GM12878 (cell line): ENCODE measurements at regions not wholly inside any gene's neighbourhood (a gene's known extent, or its start where the extent isn't known, plus 50 kb on each side); places are given as distances from the start of the nearest gene placed in this dataset.

ENCODE experiments used
- ATAC-seq: fragments of 200-7000 bp; cut with Tn5 transposase; 3 replicates; pipeline ENCODE4 v1.9.1; 2020; ENCODE audit warnings: mild to moderate bottlenecking, moderate library complexity
- BruUV-seq: library from RNA; stranded (reverse); fragments of 400-500 nt; replicated peaks from 2 replicates; lab custom pipeline; 2021; lab: Mats Ljungman, UMichigan
- CTCF ChIA-PET: fragments of 300-600 bp; sonication (Branson Sonifier 250); formaldehyde crosslinking; extraction: SDS; loops from one replicate; lab custom pipeline; 2021; ENCODE audit warnings: inconsistent platforms; lab: Yijun Ruan, JAX
- POLR2A ChIA-PET: fragments of 350-600 bp; formaldehyde crosslinking; extraction: SDS; loops from one replicate; lab custom pipeline; 2021; ENCODE audit warnings: inconsistent platforms; lab: Charles Lee
- RAD21 ChIA-PET: fragments of 300-600 bp; sonication (Branson Sonifier 250); formaldehyde crosslinking; loops from one replicate; lab custom pipeline; 2023; ENCODE audit warnings: antibody characterized with exemption; ENCODE audit not compliant: unreplicated experiment; lab: Charles Lee
- SMC1A ChIA-PET: fragments of 300-600 bp; sonication (Branson Sonifier 250); formaldehyde crosslinking; loops from one replicate; lab custom pipeline; 2023; ENCODE audit not compliant: unreplicated experiment, uncharacterized antibody; lab: Charles Lee
- DNase-seq: peaks from one replicate; pipeline ENCODE4 v3.0.0-alpha.2; 2011; ENCODE audit warnings: low read depth, low spot score
- FAIRE-seq: peaks from 3 replicates; lab custom pipeline; 2011; peaks lifted over from hg19 to GRCh38; lab: Jason Lieb, UNC
- H2AFZ ChIP-seq: 2 replicates; pipeline ENCODE4 v1.6.0; 2011; ENCODE audit warnings: low read depth, low read length, control low read depth; ENCODE audit not compliant: control insufficient read depth
- H3K27ac ChIP-seq: 2 replicates; pipeline ENCODE4 v1.5.1; 2011; ENCODE audit warnings: control low read depth; ENCODE audit not compliant: control insufficient read depth, insufficient read depth
- H3K27me3 ChIP-seq, 2 experiments: replicated peaks in 1 of 2; 2 replicates each; pipeline versions ENCODE4 v1.6.0 to v1.6.1; 2011; ENCODE audit warnings: low read length in 1 of 2; ENCODE audit not compliant: control insufficient read depth in 2 of 2, insufficient read depth in 2 of 2
- H3K36me3 ChIP-seq, 2 experiments: 2 replicates each; pipeline ENCODE4 v1.5.1; 2011; ENCODE audit warnings: low read length in 1 of 2; ENCODE audit not compliant: control insufficient read depth in 2 of 2, insufficient read depth in 2 of 2
- H3K4me1 ChIP-seq: 2 replicates; pipeline ENCODE4 v1.6.1; 2011; ENCODE audit warnings: mild to moderate bottlenecking, low read length, moderate library complexity, mixed read lengths; ENCODE audit not compliant: control insufficient read depth, insufficient read depth
- H3K4me2 ChIP-seq: 2 replicates; pipeline ENCODE4 v1.6.0; 2011; ENCODE audit warnings: control low read depth; ENCODE audit not compliant: control insufficient read depth, insufficient read depth
- H3K4me3 ChIP-seq: fragments of 200-600 bp; sonication (generic); 2 replicates; pipeline ENCODE4 v1.5.1; 2016
- H3K79me2 ChIP-seq: 2 replicates; pipeline ENCODE4 v1.6.0; 2011; ENCODE audit warnings: low read length; ENCODE audit not compliant: control insufficient read depth, insufficient read depth
- H3K9ac ChIP-seq: 2 replicates; pipeline ENCODE4 v1.8.0; 2011; ENCODE audit warnings: low read length, control low read depth, mixed read lengths; ENCODE audit not compliant: control insufficient read depth, insufficient read depth
- H3K9me3 ChIP-seq: replicated peaks from 3 replicates; pipeline ENCODE4 v1.5.1; 2011; ENCODE audit warnings: mild to moderate bottlenecking, low read length; ENCODE audit not compliant: control insufficient read depth, insufficient read depth
- H4K20me1 ChIP-seq: 2 replicates; pipeline ENCODE4 v1.6.0; 2011; ENCODE audit not compliant: control insufficient read depth, insufficient read depth
- BACH1 ChIP-seq: fragments of 450-650 bp; IDR thresholded peaks from 2 replicates; pipeline ENCODE4 v1.6.1; 2017; ENCODE audit warnings: mild to moderate bottlenecking, borderline replicate concordance
- CBX3 ChIP-seq: fragments of 200-600 bp; sonication (generic); IDR thresholded peaks from 2 replicates; pipeline ENCODE4 v1.6.1; 2016; ENCODE audit warnings: low read depth, borderline replicate concordance
- ETV6 ChIP-seq, 2 experiments: fragments of 450-650 bp in 1 of 2; IDR thresholded peaks in 1 of 2; conservative IDR thresholded peaks in 1 of 2; 2 replicates each; pipeline ENCODE4 v1.6.1; 2014; ENCODE audit warnings: antibody characterized with exemption in 1 of 2, borderline replicate concordance in 1 of 2, low read depth in 1 of 2, mild to moderate bottlenecking in 1 of 2, moderate library complexity in 1 of 2
- GATAD2B ChIP-seq: fragments of 450-650 bp; conservative IDR thresholded peaks from 2 replicates; pipeline ENCODE4 v1.6.1; 2017; ENCODE audit warnings: low read depth, mild to moderate bottlenecking, moderate library complexity
- IKZF1 ChIP-seq: fragments of 450-650 bp; conservative IDR thresholded peaks from 2 replicates; pipeline ENCODE4 v1.6.1; 2017; ENCODE audit warnings: antibody characterized with exemption, mild to moderate bottlenecking
- IRF3 ChIP-seq: fragments of 450-650 bp; IDR thresholded peaks from 2 replicates; pipeline ENCODE4 v1.6.1; 2014; ENCODE audit warnings: mild to moderate bottlenecking
- JUNB ChIP-seq: IDR thresholded peaks from 2 replicates; pipeline ENCODE4 v1.6.1; 2016; ENCODE audit warnings: antibody characterized with exemption, mild to moderate bottlenecking
- NKRF ChIP-seq: fragments of 450-650 bp; conservative IDR thresholded peaks from 2 replicates; pipeline ENCODE4 v1.6.1; 2017; ENCODE audit warnings: mild to moderate bottlenecking, moderate library complexity
- PKNOX1 ChIP-seq: fragments of 450-650 bp; IDR thresholded peaks from 2 replicates; pipeline ENCODE4 v1.6.1; 2016; ENCODE audit warnings: mild to moderate bottlenecking
- RUNX3 ChIP-seq: IDR thresholded peaks from 2 replicates; pipeline ENCODE4 v1.6.1; 2012; ENCODE audit warnings: low read length, inconsistent platforms
- TCF3 ChIP-seq: IDR thresholded peaks from 2 replicates; pipeline ENCODE4 v1.6.1; 2012; ENCODE audit warnings: low read depth, mild to moderate bottlenecking, low read length, borderline replicate concordance; ENCODE audit not compliant: insufficient read depth
- ZNF592 ChIP-seq: fragments of 450-650 bp; IDR thresholded peaks from 2 replicates; pipeline ENCODE4 v1.6.1; 2017; ENCODE audit warnings: mild to moderate bottlenecking, moderate library complexity
- WGBS: methylation state at CpG from one replicate; pipeline ENCODE4 v1.1.6; 2016; ENCODE audit warnings: low lambda C conversion rate; ENCODE audit not compliant: insufficient replicate concordance, insufficient coverage; ENCODE audit errors: missing lambda C conversion rate; 5-methylcytosine and 5-hydroxymethylcytosine counted together
- in situ Hi-C: fragments of 300-500 bp; cut with MboI; formaldehyde crosslinking; loops from 9 replicates; pipeline ENCODE4 v1.14.3; 2018; ENCODE audit warnings: mixed read lengths
- intact Hi-C: fragments of 100-400 bp; cut with micrococcal nuclease; formaldehyde crosslinking; loops from one replicate; pipeline ENCODE4 v1.14.2; 2022; ENCODE audit not compliant: unreplicated experiment

GRCh38 chr4:128758314-128758922 is 51.1 kb upstream of the JADE1 start:
- Histone ChIP-seq H3K9ac (no peak overlapping the region), H2AFZ (no peak overlapping the region), H3K36me3 (no peaks in the 10 kb centered on the region), H3K27ac (no peak overlapping the region), H3K79me2 (no peaks in the 10 kb centered on the region), H3K4me3 (no peak overlapping the region), H3K27me3 (no peaks in the 10 kb centered on the region), H3K4me2 (no peak overlapping the region), H3K9me3 (no peaks in the 10 kb centered on the region), H4K20me1 (no peaks in the 10 kb centered on the region), H3K4me1 (no peaks in the 10 kb centered on the region)
- intact Hi-C loops (no loop called here), in situ Hi-C loops (no loop called here)
- CTCF ChIA-PET, result interaction anchor here (1.2 kb wide), 1 partner anchor 10 kb away, joined by 3 read pairs; no protein-coding TSS in a partner anchor
- SMC1A ChIA-PET, result interaction anchor here (1.3 kb wide), 1 partner anchor 10 kb away, joined by 5 read pairs; no protein-coding TSS in a partner anchor
- no TSS peak for BruUV-seq
- RAD21 ChIA-PET, result no interaction called here
- no peak for DNase-seq
- 17% methylated on average over 2 of the region's 2 CpGs for WGBS
- FAIRE-seq, result no peak
- POLR2A ChIA-PET, result no interaction called here
- ATAC-seq, result no peak
- TF ChIP-seq BACH1 (no peak), IKZF1 (no peak), RUNX3 (no peak), ZNF592 (no peak), CBX3 (no peak), PKNOX1 (no peak), ETV6 (conservative IDR thresholded peaks at IDR 0.05 in 1 of 2, IDR thresholded peaks at IDR 0.05 in 1 of 2; ENCODE audit: borderline replicate concordance in 1 of 2, low read depth in 1 of 2) (no peak), TCF3 (no peak), JUNB (no peak), NKRF (no peak), GATAD2B (no peak), IRF3 (no peak)
